ENCODE measurements at regions not wholly inside any gene's neighbourhood (a gene's known extent, or its start where the extent isn't known, plus 50 kb on each side); places are given as distances from the start of the nearest gene placed in this dataset.

DNA sequence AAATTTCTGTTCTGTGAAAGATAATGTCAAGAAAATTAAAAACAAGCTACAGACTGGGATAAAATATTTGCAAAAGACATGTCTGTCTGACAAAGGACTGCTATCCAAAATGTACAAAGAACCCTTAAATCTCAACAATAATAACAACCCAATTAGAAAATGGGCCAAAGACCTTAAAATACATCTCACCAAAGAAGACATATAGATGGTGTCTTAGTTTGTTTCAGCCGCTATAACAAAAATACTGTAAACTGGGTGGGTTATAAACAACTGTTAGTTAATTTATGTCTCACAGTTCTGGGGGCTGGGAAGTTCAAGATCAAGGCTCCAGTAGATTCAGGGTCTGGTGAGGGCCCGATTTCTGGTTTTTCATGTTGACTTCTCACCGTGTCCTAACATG lies 106.2 kb upstream of the AGTR1 start:
- TF ChIP-seq, protein P1, sequence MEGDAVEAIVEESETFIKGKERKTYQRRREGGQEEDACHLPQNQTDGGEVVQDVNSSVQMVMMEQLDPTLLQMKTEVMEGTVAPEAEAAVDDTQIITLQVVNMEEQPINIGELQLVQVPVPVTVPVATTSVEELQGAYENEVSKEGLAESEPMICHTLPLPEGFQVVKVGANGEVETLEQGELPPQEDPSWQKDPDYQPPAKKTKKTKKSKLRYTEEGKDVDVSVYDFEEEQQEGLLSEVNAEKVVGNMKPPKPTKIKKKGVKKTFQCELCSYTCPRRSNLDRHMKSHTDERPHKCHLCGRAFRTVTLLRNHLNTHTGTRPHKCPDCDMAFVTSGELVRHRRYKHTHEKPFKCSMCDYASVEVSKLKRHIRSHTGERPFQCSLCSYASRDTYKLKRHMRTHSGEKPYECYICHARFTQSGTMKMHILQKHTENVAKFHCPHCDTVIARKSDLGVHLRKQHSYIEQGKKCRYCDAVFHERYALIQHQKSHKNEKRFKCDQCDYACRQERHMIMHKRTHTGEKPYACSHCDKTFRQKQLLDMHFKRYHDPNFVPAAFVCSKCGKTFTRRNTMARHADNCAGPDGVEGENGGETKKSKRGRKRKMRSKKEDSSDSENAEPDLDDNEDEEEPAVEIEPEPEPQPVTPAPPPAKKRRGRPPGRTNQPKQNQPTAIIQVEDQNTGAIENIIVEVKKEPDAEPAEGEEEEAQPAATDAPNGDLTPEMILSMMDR (IDR thresholded peaks at IDR 0.05), result no peak
- no peak for TF ChIP-seq EP300 (IDR thresholded peaks at IDR 0.05)
- no peak for TF ChIP-seq POLR2A (IDR thresholded peaks at IDR 0.05)
